Dendritic cell treated with granulocyte-macrophage colony-stimulating factor and Interleukin-4, amounts not matched to agents 40 ng/mL and 50 ng/mL, for 4 days (primary cell): ENCODE measurements at regions not wholly inside any gene's neighbourhood (a gene's known extent, or its start where the extent isn't known, plus 50 kb on each side); places are given as distances from the start of the nearest gene placed in this dataset.

Experiments used
- H3K27ac Mint-ChIP-seq: one replicate; pipeline ENCODE4 v1.8.0; 2022; ENCODE audit warnings: mild to moderate bottlenecking, mixed read lengths
- H3K27me3 Mint-ChIP-seq: one replicate; pipeline ENCODE4 v1.8.0; 2022; ENCODE audit warnings: mild to moderate bottlenecking, mixed read lengths
- H3K36me3 Mint-ChIP-seq: one replicate; pipeline ENCODE4 v1.8.0; 2022; ENCODE audit warnings: low read depth, mixed read lengths
- H3K4me1 Mint-ChIP-seq: one replicate; pipeline ENCODE4 v1.8.0; 2022; ENCODE audit warnings: low read depth, mixed read lengths
- H3K4me3 Mint-ChIP-seq: one replicate; pipeline ENCODE4 v1.8.0; 2022; ENCODE audit warnings: mild to moderate bottlenecking, moderate library complexity, mixed read lengths
- H3K9me3 Mint-ChIP-seq: one replicate; pipeline ENCODE4 v1.8.0; 2022; ENCODE audit warnings: mixed read lengths
- intact Hi-C: fragments of 100-400 bp; cut with micrococcal nuclease; formaldehyde crosslinking; loops from one replicate; pipeline ENCODE4 v1.15.0; 2022

DNA sequence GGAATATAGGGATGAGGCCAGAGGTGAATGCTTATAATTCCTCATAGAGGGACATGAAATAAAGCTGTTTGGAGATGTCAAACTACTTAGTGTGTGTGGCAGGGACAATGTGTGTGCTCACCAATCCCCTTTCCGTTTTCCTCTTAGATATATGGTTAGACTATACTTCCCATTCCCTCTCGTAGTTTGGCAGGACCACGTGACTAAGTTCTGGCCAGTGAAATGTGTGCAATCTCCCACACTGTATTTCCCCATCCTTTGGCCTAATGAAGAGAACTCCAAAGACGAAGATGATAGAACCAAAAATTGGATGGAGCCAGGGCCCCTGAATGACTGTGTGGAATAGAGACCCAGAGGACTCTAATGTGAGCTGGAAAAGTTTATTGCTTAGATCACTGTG is 233.4 kb upstream of the KLF4 start:
- Mint-ChIP-seq H3K9me3 (peaks cover 11% of the 10 kb centered on the region), H3K4me1 (peaks cover 33% of the 10 kb centered on the region), H3K36me3 (no peaks in the 10 kb centered on the region), H3K27me3 (peaks cover 2% of the 10 kb centered on the region), H3K27ac (no peak overlapping the region), H3K4me3 (no peak overlapping the region)
- intact Hi-C loops: no loop called here

DNA sequence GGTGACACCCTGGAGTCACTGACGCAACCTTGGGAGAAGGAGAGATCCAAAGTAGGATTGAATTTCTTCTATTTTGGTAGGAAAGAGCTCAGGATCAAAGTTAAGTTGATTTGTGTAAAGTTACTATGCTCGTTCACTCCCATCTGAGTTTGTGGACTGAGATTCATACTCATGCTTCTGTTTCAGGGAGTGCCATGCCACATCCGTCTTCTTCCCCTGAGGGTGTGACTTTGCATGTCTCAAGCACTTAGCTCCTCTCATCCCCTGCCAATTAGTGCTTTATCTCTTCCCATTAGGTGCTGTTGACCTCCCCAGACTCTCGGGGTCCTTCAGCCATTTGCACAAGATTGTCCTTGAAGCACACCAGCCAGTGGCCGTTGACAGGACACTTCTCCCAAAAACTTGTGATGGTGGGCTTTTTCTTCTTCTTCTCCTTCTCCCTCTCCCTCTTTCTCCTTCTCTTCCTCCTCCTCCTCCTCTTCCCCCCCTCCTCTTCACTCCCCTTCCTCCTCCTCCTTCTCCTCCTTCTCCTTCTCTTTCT is 232.2 kb upstream of the KLF4 start:
- H3K27me3 Mint-ChIP-seq: peaks cover 2% of the 10 kb centered on the region
- intact Hi-C loops: no loop called here
- H3K4me1 Mint-ChIP-seq: peaks cover 23% of the 10 kb centered on the region
- peaks cover 11% of the 10 kb centered on the region for H3K9me3 Mint-ChIP-seq
- no peak overlapping the region for H3K4me3 Mint-ChIP-seq
- H3K27ac Mint-ChIP-seq: peak overlapping the region; percentile 69
- no peaks in the 10 kb centered on the region for H3K36me3 Mint-ChIP-seq

DNA sequence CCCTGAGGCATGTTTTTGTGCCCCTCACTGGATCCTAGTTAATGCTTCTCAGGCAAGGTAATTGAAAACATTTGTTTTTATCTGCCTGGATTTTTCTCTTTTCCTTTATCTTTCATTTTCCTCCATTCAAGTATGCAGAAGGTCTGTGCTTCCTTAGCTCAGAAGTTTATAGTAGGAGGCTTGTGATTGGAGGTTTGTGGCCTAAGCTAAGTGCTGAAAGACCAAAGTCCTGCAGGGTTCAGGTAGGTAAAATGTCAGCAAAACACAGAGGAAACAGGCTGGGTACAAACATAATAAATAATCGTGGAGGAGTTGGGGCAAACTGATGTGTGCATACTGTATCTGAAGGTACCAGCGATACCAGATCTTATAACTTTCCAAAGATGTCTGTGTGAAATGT is 230.9 kb upstream of the KLF4 start:
- Mint-ChIP-seq H3K27me3 (peaks cover 2% of the 10 kb centered on the region), H3K27ac (no peak overlapping the region), H3K36me3 (no peaks in the 10 kb centered on the region), H3K9me3 (peaks cover 11% of the 10 kb centered on the region), H3K4me1 (peaks cover 21% of the 10 kb centered on the region), H3K4me3 (no peak overlapping the region)
- intact Hi-C loops: no loop called here

DNA sequence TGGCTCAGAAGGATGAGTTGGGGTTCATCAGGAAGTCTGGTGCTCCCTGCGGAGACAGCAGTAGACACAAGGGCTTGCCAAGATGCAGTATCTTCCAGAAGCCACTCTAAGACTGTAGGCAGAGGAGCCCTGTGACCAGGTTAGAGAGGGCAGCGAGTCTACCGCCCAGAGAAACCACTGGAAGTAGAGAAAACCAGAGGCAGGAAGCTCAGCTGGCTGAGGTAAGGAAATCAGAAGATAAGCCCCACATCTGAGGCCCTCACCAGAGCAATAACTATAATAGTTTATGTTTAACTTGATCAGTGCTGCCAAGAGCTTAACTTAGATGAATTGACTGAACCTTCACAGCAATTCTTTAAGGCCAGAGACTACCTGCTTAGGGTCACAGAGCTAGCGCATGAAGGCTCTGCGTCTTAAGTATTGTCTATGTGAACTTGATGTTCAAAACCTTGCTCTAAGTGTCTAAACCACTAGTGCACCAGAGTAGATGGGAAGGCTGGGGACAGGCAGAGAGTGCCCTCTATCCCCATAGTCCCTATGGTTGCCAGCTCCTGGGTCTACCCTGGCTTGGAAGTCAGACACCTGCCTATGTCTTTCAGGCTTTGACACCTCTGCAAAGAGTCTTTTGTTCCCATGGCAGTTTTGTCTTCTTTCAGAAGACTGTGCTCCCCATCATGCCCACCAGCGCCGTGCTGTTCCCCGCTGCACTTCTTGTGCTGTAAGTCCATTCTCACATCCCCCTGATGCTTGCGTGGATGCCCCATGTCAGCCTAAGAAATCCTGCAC is 228.2 kb upstream of the KLF4 start:
- intact Hi-C loops: no loop called here
- peaks cover 17% of the 10 kb centered on the region for H3K4me1 Mint-ChIP-seq

DNA sequence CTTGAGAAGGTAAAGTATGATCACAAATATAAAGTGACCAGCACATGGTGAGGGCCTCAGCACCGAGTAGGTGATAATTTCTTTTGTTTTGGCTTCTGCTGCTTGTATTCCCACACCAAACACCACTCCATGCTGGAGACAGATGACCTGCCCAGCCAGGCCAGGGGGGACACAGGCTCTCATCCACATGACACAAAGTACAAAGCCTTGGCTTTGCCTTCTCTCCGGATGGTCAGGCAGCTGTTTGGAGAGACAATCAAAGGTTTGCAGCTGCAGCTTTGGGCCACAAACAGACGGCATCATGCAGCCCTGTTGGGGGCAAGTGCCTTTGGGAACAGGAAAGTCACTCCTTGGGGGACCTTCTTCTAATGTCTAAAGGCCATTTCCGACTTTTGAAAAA is 226.2 kb upstream of the KLF4 start:
- Mint-ChIP-seq H3K9me3 (no peaks in the 10 kb centered on the region), H3K4me3 (no peak overlapping the region), H3K4me1 (peaks cover 19% of the 10 kb centered on the region), H3K27ac (no peak overlapping the region), H3K27me3 (peaks cover 2% of the 10 kb centered on the region), H3K36me3 (no peaks in the 10 kb centered on the region)
- intact Hi-C loops: no loop called here

More for the DNA sequence above, 228.2 kb upstream of the KLF4 start:
- Mint-ChIP-seq H3K27ac (peak overlapping the region; percentile 22), H3K27me3 (peaks cover 2% of the 10 kb centered on the region), H3K36me3 (no peaks in the 10 kb centered on the region), H3K4me3 (no peak overlapping the region), H3K9me3 (peaks cover 4% of the 10 kb centered on the region)

DNA sequence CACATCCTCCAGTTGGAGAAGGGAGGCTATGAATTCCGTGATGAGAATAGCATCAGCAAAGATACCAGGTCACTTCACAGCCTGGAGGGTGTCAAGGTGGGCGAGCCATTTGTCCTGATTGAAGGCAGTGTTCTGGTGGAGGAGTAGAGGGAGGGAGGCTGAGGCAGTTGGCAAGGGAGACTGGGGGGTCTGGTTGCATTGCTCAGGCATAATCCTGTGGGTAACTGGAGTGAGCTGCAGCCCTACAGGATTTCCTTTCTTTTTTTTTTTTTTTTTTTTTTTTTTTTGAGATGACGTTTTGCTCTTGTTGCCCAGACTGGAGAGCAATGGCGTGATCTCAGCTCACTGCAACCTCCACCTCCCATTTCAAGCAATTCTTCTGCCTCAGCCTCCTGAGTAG is 223.9 kb upstream of the KLF4 start:
- intact Hi-C loops: no loop called here
- H3K4me3 Mint-ChIP-seq: no peak overlapping the region
- H3K9me3 Mint-ChIP-seq: no peaks in the 10 kb centered on the region
- H3K27ac Mint-ChIP-seq: no peak overlapping the region
- peaks cover 2% of the 10 kb centered on the region for H3K27me3 Mint-ChIP-seq
- H3K4me1 Mint-ChIP-seq: peaks cover 27% of the 10 kb centered on the region
- H3K36me3 Mint-ChIP-seq: no peaks in the 10 kb centered on the region

DNA sequence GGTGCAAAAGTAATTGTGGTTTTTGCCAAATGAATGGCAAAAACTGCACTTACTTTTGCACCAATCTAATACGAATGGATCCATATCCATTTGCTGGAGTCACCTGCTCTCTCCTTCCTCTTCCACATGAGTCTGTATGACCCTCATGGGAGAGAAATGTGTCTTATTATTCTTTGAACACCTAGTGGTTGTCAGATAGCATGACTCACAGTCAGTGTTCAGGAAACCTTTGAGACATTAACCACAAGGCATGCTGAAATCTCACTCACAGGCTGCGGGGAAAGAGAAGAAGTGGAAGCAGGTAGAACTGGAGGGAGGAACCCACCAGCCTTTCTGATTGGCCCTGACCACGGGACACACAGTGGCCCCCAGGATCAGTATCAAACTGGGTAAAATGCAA is 222.8 kb upstream of the KLF4 start:
- H3K27me3 Mint-ChIP-seq: peaks cover 2% of the 10 kb centered on the region
- H3K4me1 Mint-ChIP-seq: peaks cover 33% of the 10 kb centered on the region
- H3K27ac Mint-ChIP-seq: peak overlapping the region; percentile 39
- intact Hi-C loops: no loop called here
- H3K9me3 Mint-ChIP-seq: no peaks in the 10 kb centered on the region
- H3K4me3 Mint-ChIP-seq: no peak overlapping the region
- no peaks in the 10 kb centered on the region for H3K36me3 Mint-ChIP-seq

DNA sequence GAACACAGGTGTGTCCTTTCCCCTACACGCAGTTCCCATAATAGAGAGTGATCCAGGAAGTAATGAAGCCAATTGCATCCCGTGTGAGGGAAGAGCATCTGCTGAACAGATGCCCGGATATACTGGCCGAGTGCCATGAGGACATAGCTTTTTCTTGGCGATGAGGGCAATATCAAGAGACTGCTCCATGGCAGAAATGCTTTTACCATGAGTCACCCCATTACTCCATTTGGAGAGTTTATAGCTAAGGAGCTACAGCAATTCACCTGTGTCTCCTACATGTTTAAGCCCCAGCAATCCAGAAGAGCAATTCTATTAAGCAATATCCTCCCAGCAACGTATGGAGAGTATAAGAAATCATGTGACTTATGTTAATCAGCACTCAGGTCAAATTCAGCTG is 222.0 kb upstream of the KLF4 start:
- no peaks in the 10 kb centered on the region for H3K36me3 Mint-ChIP-seq
- no peaks in the 10 kb centered on the region for H3K9me3 Mint-ChIP-seq
- intact Hi-C loops: no loop called here
- no peak overlapping the region for H3K4me3 Mint-ChIP-seq
- peaks cover 33% of the 10 kb centered on the region for H3K4me1 Mint-ChIP-seq
- peak overlapping the region; percentile 39 for H3K27ac Mint-ChIP-seq
- H3K27me3 Mint-ChIP-seq: peaks cover 2% of the 10 kb centered on the region

- no peaks in the 10 kb centered on the region for H3K9me3 Mint-ChIP-seq
- no peaks in the 10 kb centered on the region for H3K36me3 Mint-ChIP-seq
- peaks cover 33% of the 10 kb centered on the region for H3K4me1 Mint-ChIP-seq
- H3K27me3 Mint-ChIP-seq: peaks cover 2% of the 10 kb centered on the region
- no peak overlapping the region for H3K27ac Mint-ChIP-seq
- intact Hi-C loops: no loop called here
- no peak overlapping the region for H3K4me3 Mint-ChIP-seq
These were observed 221.4 kb upstream of the KLF4 start for GRCh38 chr9:107710953-107711352.

DNA sequence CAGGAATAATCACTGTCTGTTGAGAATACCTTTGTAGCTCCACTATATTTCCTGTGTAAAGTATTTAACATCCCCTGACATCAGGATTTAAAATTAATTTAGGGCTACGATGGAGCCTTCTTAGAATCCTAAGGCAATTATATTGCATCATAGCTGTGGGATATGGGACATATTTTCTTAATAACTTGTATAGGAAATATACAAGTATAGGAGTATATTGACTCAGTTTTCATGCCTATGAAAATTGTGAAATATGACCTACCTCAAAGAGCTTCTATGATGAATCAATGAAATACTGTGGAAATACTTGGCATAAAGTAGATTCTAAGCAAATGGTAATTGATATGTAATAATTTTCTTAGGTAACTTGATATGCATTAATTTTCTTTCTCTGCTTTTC is 221.0 kb upstream of the KLF4 start:
- no peaks in the 10 kb centered on the region for H3K36me3 Mint-ChIP-seq
- H3K4me3 Mint-ChIP-seq: no peak overlapping the region
- H3K9me3 Mint-ChIP-seq: no peaks in the 10 kb centered on the region
- peaks cover 33% of the 10 kb centered on the region for H3K4me1 Mint-ChIP-seq
- intact Hi-C loops: no loop called here
- peaks cover 2% of the 10 kb centered on the region for H3K27me3 Mint-ChIP-seq
- no peak overlapping the region for H3K27ac Mint-ChIP-seq

GRCh38 chr9:107708791-107709190 is 219.2 kb upstream of the KLF4 start:
- Mint-ChIP-seq H3K36me3 (no peaks in the 10 kb centered on the region), H3K27me3 (peaks cover 2% of the 10 kb centered on the region), H3K4me3 (no peak overlapping the region), H3K9me3 (no peaks in the 10 kb centered on the region), H3K27ac (no peak overlapping the region), H3K4me1 (peaks cover 34% of the 10 kb centered on the region)
- intact Hi-C loops: no loop called here

GRCh38 chr9:107707915-107708441 is 218.4 kb upstream of the KLF4 start:
- Mint-ChIP-seq H3K4me1 (peaks cover 40% of the 10 kb centered on the region), H3K27ac (no peak overlapping the region), H3K9me3 (no peaks in the 10 kb centered on the region), H3K36me3 (no peaks in the 10 kb centered on the region), H3K4me3 (no peak overlapping the region), H3K27me3 (peaks cover 2% of the 10 kb centered on the region)
- intact Hi-C loops: no loop called here

DNA sequence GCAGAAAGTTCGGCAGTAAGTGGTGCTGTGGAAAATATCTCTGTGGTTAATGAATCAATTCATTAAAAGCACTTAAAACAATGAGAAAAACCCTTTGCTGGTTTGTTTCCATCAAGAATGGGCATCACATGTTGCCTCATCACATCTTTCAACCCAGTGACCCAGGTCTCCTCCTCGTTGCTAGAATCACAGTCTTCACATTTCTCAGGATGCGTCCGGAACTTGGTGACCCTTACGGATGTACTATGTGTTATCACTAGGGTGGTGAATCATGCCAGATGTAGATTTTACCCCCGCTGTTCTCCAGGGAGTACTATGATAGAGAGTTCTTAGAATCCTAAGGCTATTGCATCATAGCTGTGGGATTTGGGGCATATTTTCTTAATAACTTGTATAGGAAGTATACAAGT is 217.9 kb upstream of the KLF4 start:
- intact Hi-C loops: no loop called here
- no peak overlapping the region for H3K4me3 Mint-ChIP-seq
- H3K27me3 Mint-ChIP-seq: peaks cover under 1% of the 10 kb centered on the region
- H3K4me1 Mint-ChIP-seq: peaks cover 36% of the 10 kb centered on the region
- no peaks in the 10 kb centered on the region for H3K36me3 Mint-ChIP-seq
- H3K9me3 Mint-ChIP-seq: no peaks in the 10 kb centered on the region
- no peak overlapping the region for H3K27ac Mint-ChIP-seq

GRCh38 chr9:107706701-107707427 is 217.3 kb upstream of the KLF4 start:
- peaks cover 35% of the 10 kb centered on the region for H3K4me1 Mint-ChIP-seq

More at GRCh38 chr9:107706701-107707427, 217.3 kb upstream of the KLF4 start:
- H3K27me3 Mint-ChIP-seq: no peaks in the 10 kb centered on the region
- H3K27ac Mint-ChIP-seq: no peak overlapping the region
- intact Hi-C loops: no loop called here
- no peaks in the 10 kb centered on the region for H3K36me3 Mint-ChIP-seq
- no peak overlapping the region for H3K4me3 Mint-ChIP-seq
- no peaks in the 10 kb centered on the region for H3K9me3 Mint-ChIP-seq
